Upper lobe of right lung (tissue), 1 donor: ENCODE measurements at regions not wholly inside any gene's neighbourhood (a gene's known extent, or its start where the extent isn't known, plus 50 kb on each side); places are given as distances from the start of the nearest gene placed in this dataset.

ENCODE experiments used
- ATAC-seq: fragments of 200-7000 bp; cut with Tn5 transposase; one replicate; pipeline ENCODE4 v1.9.1; 2020; ENCODE audit warnings: mild to moderate bottlenecking, moderate library complexity
- DNase-seq: peaks from one replicate; pipeline ENCODE4 v3.0.0-alpha.2; 2020
- H3K27ac ChIP-seq: fragments of 200-600 bp; one replicate; pipeline ENCODE4 v1.8.0; 2022
- H3K27me3 ChIP-seq: fragments of 200-600 bp; one replicate; pipeline ENCODE4 v1.8.0; 2022; ENCODE audit warnings: mild to moderate bottlenecking
- H3K36me3 ChIP-seq: fragments of 200-600 bp; one replicate; pipeline ENCODE4 v1.8.0; 2022
- H3K4me1 ChIP-seq: fragments of 200-600 bp; one replicate; pipeline ENCODE4 v1.8.0; 2022
- H3K4me3 ChIP-seq: fragments of 200-600 bp; one replicate; pipeline ENCODE4 v1.8.0; 2022; ENCODE audit warnings: mild to moderate bottlenecking
- H3K9me3 ChIP-seq: fragments of 200-600 bp; one replicate; pipeline ENCODE4 v1.8.0; 2022
- CTCF ChIP-seq: fragments of 200-600 bp; IDR thresholded peaks from one replicate; pipeline ENCODE4 v1.8.0; 2022; ENCODE audit warnings: antibody characterized with exemption
- intact Hi-C: fragments of 100-400 bp; cut with DNase I; formaldehyde crosslinking; loops from one replicate; pipeline ENCODE4 v1.11.0; 2022
- donor health status: DM: no; HTN: yes; CAD: no; lungs with severe emphysema.

GRCh38 chr17:77404812-77405581 lies 264.2 kb downstream of the SEC14L1 start:
- Histone ChIP-seq H3K4me3 (peak overlapping the region; percentile 23), H3K27me3 (no peaks in the 10 kb centered on the region), H3K36me3 (peaks cover 22% of the 10 kb centered on the region), H3K27ac (peak overlapping the region; percentile 68), H3K4me1 (peaks cover 71% of the 10 kb centered on the region), H3K9me3 (no peaks in the 10 kb centered on the region)
- no peak for TF ChIP-seq CTCF
- intact Hi-C loops: no loop called here
- DNase-seq (peak; percentile 78), ATAC-seq (peak; percentile 74)

GRCh38 chr17:77405867-77406732 lies 265.3 kb downstream of the SEC14L1 start:
- no peaks in the 10 kb centered on the region for H3K9me3 ChIP-seq
- no peak for TF ChIP-seq CTCF
- H3K4me3 ChIP-seq: no peak overlapping the region
- ATAC-seq: peak; percentile 19
- DNase-seq: no peak
- no peaks in the 10 kb centered on the region for H3K27me3 ChIP-seq
- peak overlapping the region; percentile 68 for H3K27ac ChIP-seq
- peaks cover 64% of the 10 kb centered on the region for H3K4me1 ChIP-seq
- intact Hi-C loops: no loop called here
- peaks cover 22% of the 10 kb centered on the region for H3K36me3 ChIP-seq

GRCh38 chr17:77407321-77408277 lies 266.8 kb downstream of the SEC14L1 start:
- DNase-seq: no peak
- no peak for TF ChIP-seq CTCF
- H3K27me3 ChIP-seq: no peaks in the 10 kb centered on the region
- H3K27ac ChIP-seq: no peak overlapping the region
- no peak for ATAC-seq
- intact Hi-C loops: no loop called here
- no peak overlapping the region for H3K4me3 ChIP-seq
- H3K36me3 ChIP-seq: peaks cover 10% of the 10 kb centered on the region
- no peaks in the 10 kb centered on the region for H3K9me3 ChIP-seq
- peaks cover 69% of the 10 kb centered on the region for H3K4me1 ChIP-seq

- Histone ChIP-seq H3K27ac (no peak overlapping the region), H3K4me1 (peaks cover 69% of the 10 kb centered on the region), H3K4me3 (no peak overlapping the region), H3K36me3 (peaks cover 4% of the 10 kb centered on the region), H3K9me3 (no peaks in the 10 kb centered on the region), H3K27me3 (no peaks in the 10 kb centered on the region)
- TF ChIP-seq CTCF: no peak
- ATAC-seq (no peak), DNase-seq (no peak)
- intact Hi-C loops: no loop called here
Observed at GRCh38 chr17:77408284-77408683, 267.5 kb downstream of the SEC14L1 start.
